Effector memory CD8-positive, alpha-beta T cell (primary cell): ENCODE measurements at regions not wholly inside any gene's neighbourhood (a gene's known extent, or its start where the extent isn't known, plus 50 kb on each side); places are given as distances from the start of the nearest gene placed in this dataset.

Experiments
- ATAC-seq: fragments of 150-1000 bp; cut with Tn5 transposase; replicated peaks from 2 replicates; pipeline ENCODE4 v1.10.0; 2021; ENCODE audit warnings: mild to moderate bottlenecking, moderate library complexity
- DNase-seq, 3 experiments: peaks; one replicate each; pipeline ENCODE4 v3.0.0; 2021
- H3K27ac Mint-ChIP-seq, 2 donors: one replicate each; pipeline ENCODE4 v1.8.0; 2022; ENCODE audit warnings: mild to moderate bottlenecking in 2 of 2, mixed read lengths in 2 of 2, moderate library complexity in 2 of 2
- H3K27me3 Mint-ChIP-seq, 2 donors: one replicate each; pipeline ENCODE4 v1.8.0; 2022; ENCODE audit warnings: mixed read lengths in 2 of 2
- H3K36me3 Mint-ChIP-seq: one replicate; pipeline ENCODE4 v1.8.0; 2022; ENCODE audit warnings: mild to moderate bottlenecking, moderate library complexity, mixed read lengths; ENCODE audit not compliant: insufficient read depth
- H3K4me1 Mint-ChIP-seq, 2 donors: one replicate each; pipeline ENCODE4 v1.8.0; 2022; ENCODE audit warnings: low read depth in 2 of 2, mixed read lengths in 2 of 2
- H3K4me3 Mint-ChIP-seq, 2 donors: one replicate each; pipeline ENCODE4 v1.8.0; 2022; ENCODE audit warnings: mild to moderate bottlenecking in 2 of 2, mixed read lengths in 2 of 2, moderate library complexity in 2 of 2
- H3K9me3 Mint-ChIP-seq, 2 donors: one replicate each; pipeline ENCODE4 v1.8.0; 2022; ENCODE audit warnings: mixed read lengths in 2 of 2

GRCh38 chr1:36580524-36580923 is 97.8 kb upstream of the CSF3R start:
- peaks cover 23 to 32% of the 10 kb centered on the region in 2 donors for H3K27me3 Mint-ChIP-seq
- H3K27ac Mint-ChIP-seq, result peak overlapping the region in 1 of 2 donors; percentile 6
- ATAC-seq, result no peak
- DNase-seq, result no peak
- H3K9me3 Mint-ChIP-seq, result no peaks in the 10 kb centered on the region
- H3K4me1 Mint-ChIP-seq, result peaks cover 0 to 3% of the 10 kb centered on the region in 2 donors
- H3K36me3 Mint-ChIP-seq, result no peaks in the 10 kb centered on the region
- no peak overlapping the region for H3K4me3 Mint-ChIP-seq

GRCh38 chr1:36579039-36579438 is 96.3 kb upstream of the CSF3R start:
- no peak overlapping the region for H3K4me3 Mint-ChIP-seq
- no peak for ATAC-seq

GRCh38 chr1:36576551-36577110 is 93.9 kb upstream of the CSF3R start:
- Mint-ChIP-seq H3K27ac (no peak overlapping the region), H3K27me3 (peaks cover 42 to 45% of the 10 kb centered on the region in 2 donors), H3K4me1 (peaks cover 0 to 3% of the 10 kb centered on the region in 2 donors), H3K9me3 (no peaks in the 10 kb centered on the region), H3K4me3 (no peak overlapping the region), H3K36me3 (no peaks in the 10 kb centered on the region)
- DNase-seq (no peak), ATAC-seq (no peak)

More at GRCh38 chr1:36579039-36579438, 96.3 kb upstream of the CSF3R start:
- H3K27ac Mint-ChIP-seq, result peak overlapping the region in 1 of 2 donors; percentile 15
- H3K36me3 Mint-ChIP-seq, result no peaks in the 10 kb centered on the region
- no peak for DNase-seq
- H3K9me3 Mint-ChIP-seq, result no peaks in the 10 kb centered on the region
- H3K27me3 Mint-ChIP-seq, result peaks cover 25 to 33% of the 10 kb centered on the region in 2 donors
- H3K4me1 Mint-ChIP-seq, result peaks cover 0 to 3% of the 10 kb centered on the region in 2 donors

GRCh38 chr1:36576118-36576517 is 93.4 kb upstream of the CSF3R start:
- DNase-seq (peak; percentile 49 to 53 (median 50)), ATAC-seq (no peak)
- Mint-ChIP-seq H3K4me3 (no peak overlapping the region), H3K27me3 (peaks cover 42 to 45% of the 10 kb centered on the region in 2 donors), H3K27ac (no peak overlapping the region), H3K36me3 (no peaks in the 10 kb centered on the region), H3K4me1 (peaks cover 0 to 3% of the 10 kb centered on the region in 2 donors), H3K9me3 (no peaks in the 10 kb centered on the region)

GRCh38 chr1:36573445-36573844 is 90.7 kb upstream of the CSF3R start:
- H3K27ac Mint-ChIP-seq, result peak overlapping the region in 1 of 2 donors; percentile 33
- no peak for DNase-seq
- ATAC-seq, result no peak
- peaks cover 36 to 45% of the 10 kb centered on the region in 2 donors for H3K27me3 Mint-ChIP-seq
- no peak overlapping the region for H3K4me3 Mint-ChIP-seq
- peaks cover 0 to 3% of the 10 kb centered on the region in 2 donors for H3K4me1 Mint-ChIP-seq
- no peaks in the 10 kb centered on the region for H3K9me3 Mint-ChIP-seq
- H3K36me3 Mint-ChIP-seq, result no peaks in the 10 kb centered on the region

- Mint-ChIP-seq H3K9me3 (no peaks in the 10 kb centered on the region), H3K27ac (no peak overlapping the region), H3K4me3 (no peak overlapping the region), H3K4me1 (peaks cover 0 to 3% of the 10 kb centered on the region in 2 donors), H3K36me3 (no peaks in the 10 kb centered on the region), H3K27me3 (peaks cover 36 to 45% of the 10 kb centered on the region in 2 donors)
- ATAC-seq (no peak), DNase-seq (no peak)
Measured at GRCh38 chr1:36572906-36573305, 90.2 kb upstream of the CSF3R start.

GRCh38 chr1:36572142-36572715 is 89.5 kb upstream of the CSF3R start:
- Mint-ChIP-seq H3K9me3 (no peaks in the 10 kb centered on the region), H3K36me3 (no peaks in the 10 kb centered on the region), H3K27me3 (peaks cover 36 to 45% of the 10 kb centered on the region in 2 donors), H3K4me3 (no peak overlapping the region), H3K27ac (peak overlapping the region in 1 of 2 donors; percentile 70), H3K4me1 (peaks cover 0 to 3% of the 10 kb centered on the region in 2 donors)
- ATAC-seq (no peak), DNase-seq (no peak)

GRCh38 chr1:36571106-36571505 is 88.4 kb upstream of the CSF3R start:
- H3K36me3 Mint-ChIP-seq, result no peaks in the 10 kb centered on the region
- H3K4me1 Mint-ChIP-seq, result peaks cover 0 to 3% of the 10 kb centered on the region in 2 donors
- H3K27ac Mint-ChIP-seq, result no peak overlapping the region
- DNase-seq, result no peak
- no peak overlapping the region for H3K4me3 Mint-ChIP-seq
- H3K9me3 Mint-ChIP-seq, result no peaks in the 10 kb centered on the region
- ATAC-seq, result no peak
- peaks cover 36 to 45% of the 10 kb centered on the region in 2 donors for H3K27me3 Mint-ChIP-seq

- DNase-seq (no peak), ATAC-seq (no peak)
- H3K27me3 Mint-ChIP-seq, result peaks cover 32 to 45% of the 10 kb centered on the region in 2 donors
Measured at GRCh38 chr1:36570478-36571060, 87.9 kb upstream of the CSF3R start.

GRCh38 chr1:36570006-36570405 is 87.3 kb upstream of the CSF3R start:
- H3K36me3 Mint-ChIP-seq, result no peaks in the 10 kb centered on the region
- no peaks in the 10 kb centered on the region for H3K9me3 Mint-ChIP-seq
- ATAC-seq (no peak), DNase-seq (no peak)
- H3K4me1 Mint-ChIP-seq, result no peaks in the 10 kb centered on the region
- H3K4me3 Mint-ChIP-seq, result no peak overlapping the region
- no peak overlapping the region for H3K27ac Mint-ChIP-seq
- H3K27me3 Mint-ChIP-seq, result peaks cover 28 to 41% of the 10 kb centered on the region in 2 donors

More at GRCh38 chr1:36570478-36571060, 87.9 kb upstream of the CSF3R start:
- no peak overlapping the region for H3K4me3 Mint-ChIP-seq
- no peaks in the 10 kb centered on the region for H3K9me3 Mint-ChIP-seq
- no peaks in the 10 kb centered on the region for H3K4me1 Mint-ChIP-seq
- H3K36me3 Mint-ChIP-seq, result no peaks in the 10 kb centered on the region
- H3K27ac Mint-ChIP-seq, result no peak overlapping the region

GRCh38 chr1:36567601-36568341 is 85.1 kb upstream of the CSF3R start:
- ATAC-seq (no peak), DNase-seq (no peak)
- no peaks in the 10 kb centered on the region for H3K36me3 Mint-ChIP-seq
- no peaks in the 10 kb centered on the region for H3K9me3 Mint-ChIP-seq
- peaks cover 8 to 19% of the 10 kb centered on the region in 2 donors for H3K27me3 Mint-ChIP-seq
- no peak overlapping the region for H3K27ac Mint-ChIP-seq
- H3K4me1 Mint-ChIP-seq, result no peaks in the 10 kb centered on the region
- H3K4me3 Mint-ChIP-seq, result no peak overlapping the region

GRCh38 chr1:36565576-36566501 is 83.1 kb upstream of the CSF3R start:
- Mint-ChIP-seq H3K27me3 (peaks cover 0 to 10% of the 10 kb centered on the region in 2 donors), H3K4me3 (no peak overlapping the region), H3K4me1 (no peaks in the 10 kb centered on the region), H3K27ac (no peak overlapping the region), H3K9me3 (no peaks in the 10 kb centered on the region), H3K36me3 (no peaks in the 10 kb centered on the region)
- ATAC-seq (no peak), DNase-seq (no peak)
